ENCODE measurements at regions not wholly inside any gene's neighbourhood (a gene's known extent, or its start where the extent isn't known, plus 50 kb on each side); places are given as distances from the start of the nearest gene placed in this dataset.

DNA sequence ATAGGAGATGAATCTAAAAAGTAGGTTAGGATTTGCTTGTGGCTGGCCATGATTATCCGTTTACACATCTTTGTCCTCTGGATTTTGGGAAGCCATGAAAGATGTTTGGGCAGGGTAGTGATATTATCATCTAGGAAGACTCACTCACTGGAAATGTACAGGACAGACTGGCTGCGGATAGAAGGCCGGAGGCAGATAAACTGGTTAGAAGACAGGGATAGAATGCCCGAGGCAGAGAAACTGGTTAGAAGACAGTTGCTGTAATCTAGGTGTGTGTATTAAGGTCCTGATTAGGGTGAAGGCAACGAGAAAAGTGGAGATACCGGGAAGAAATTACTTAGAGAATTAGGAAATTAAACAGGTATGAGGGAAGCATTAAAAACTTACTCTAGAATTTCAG lies 68.8 kb downstream of the SPRY1 start:
- H3K27me3 ChIP-seq (ENCODE audit: control insufficient read depth, insufficient read depth, low read length), result no peaks in the 10 kb centered on the region
- no peaks in the 10 kb centered on the region for H4K20me1 ChIP-seq (ENCODE audit: control insufficient read depth, extremely low read depth, insufficient read depth, low read length)
- TF ChIP-seq, protein P1, sequence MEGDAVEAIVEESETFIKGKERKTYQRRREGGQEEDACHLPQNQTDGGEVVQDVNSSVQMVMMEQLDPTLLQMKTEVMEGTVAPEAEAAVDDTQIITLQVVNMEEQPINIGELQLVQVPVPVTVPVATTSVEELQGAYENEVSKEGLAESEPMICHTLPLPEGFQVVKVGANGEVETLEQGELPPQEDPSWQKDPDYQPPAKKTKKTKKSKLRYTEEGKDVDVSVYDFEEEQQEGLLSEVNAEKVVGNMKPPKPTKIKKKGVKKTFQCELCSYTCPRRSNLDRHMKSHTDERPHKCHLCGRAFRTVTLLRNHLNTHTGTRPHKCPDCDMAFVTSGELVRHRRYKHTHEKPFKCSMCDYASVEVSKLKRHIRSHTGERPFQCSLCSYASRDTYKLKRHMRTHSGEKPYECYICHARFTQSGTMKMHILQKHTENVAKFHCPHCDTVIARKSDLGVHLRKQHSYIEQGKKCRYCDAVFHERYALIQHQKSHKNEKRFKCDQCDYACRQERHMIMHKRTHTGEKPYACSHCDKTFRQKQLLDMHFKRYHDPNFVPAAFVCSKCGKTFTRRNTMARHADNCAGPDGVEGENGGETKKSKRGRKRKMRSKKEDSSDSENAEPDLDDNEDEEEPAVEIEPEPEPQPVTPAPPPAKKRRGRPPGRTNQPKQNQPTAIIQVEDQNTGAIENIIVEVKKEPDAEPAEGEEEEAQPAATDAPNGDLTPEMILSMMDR (conservative IDR thresholded peaks at IDR 0.05 in 1 of 2, IDR thresholded peaks at IDR 0.05 in 1 of 2; ENCODE audit: low read depth in 1 of 2, low read length in 2 of 2), result no peak
- TF ChIP-seq EZH2 (IDR thresholded peaks at IDR 0.05; ENCODE audit: low read length, missing control alignments), result no peak
- no peak overlapping the region for H3K27ac ChIP-seq (ENCODE audit: insufficient read depth, low read length)
- H3K36me3 ChIP-seq (ENCODE audit: control insufficient read depth, insufficient read depth, low read length), result no peaks in the 10 kb centered on the region
- no peaks in the 10 kb centered on the region for H3K79me2 ChIP-seq (ENCODE audit: control insufficient read depth, insufficient read depth, low read length)
- no peaks in the 10 kb centered on the region for H3K9me3 ChIP-seq (ENCODE audit: control insufficient read depth, insufficient read depth, low read depth, low read length)
- H3K4me2 ChIP-seq (ENCODE audit: extremely low read depth, insufficient read depth, low read length), result no peak overlapping the region
- no peaks in the 10 kb centered on the region for H3K4me1 ChIP-seq (ENCODE audit: control insufficient read depth, extremely low read depth, insufficient read depth, low read length)
- no peak overlapping the region for H2AFZ ChIP-seq (ENCODE audit: low read length)
- DNase-seq (ENCODE audit: low read depth in 2 of 2), result no peak
- H3K4me3 ChIP-seq (replicated peaks in 1 of 4; ENCODE audit: control extremely low read depth in 1 of 4, insufficient read depth in 1 of 4, low read depth in 3 of 4, low read length in 4 of 4), result no peak overlapping the region
- no peak overlapping the region for H3K9ac ChIP-seq (ENCODE audit: insufficient read depth, low read length)

- Histone ChIP-seq H3K4me1 (ENCODE audit: control insufficient read depth, extremely low read depth, insufficient read depth, low read length) (no peaks in the 10 kb centered on the region), H2AFZ (ENCODE audit: low read length) (no peak overlapping the region), H3K4me3 (replicated peaks in 1 of 4; ENCODE audit: control extremely low read depth in 1 of 4, insufficient read depth in 1 of 4, low read depth in 3 of 4, low read length in 4 of 4) (no peak overlapping the region), H3K9ac (ENCODE audit: insufficient read depth, low read length) (no peak overlapping the region), H3K27me3 (ENCODE audit: control insufficient read depth, insufficient read depth, low read length) (no peaks in the 10 kb centered on the region), H3K4me2 (ENCODE audit: extremely low read depth, insufficient read depth, low read length) (no peak overlapping the region), H3K36me3 (ENCODE audit: control insufficient read depth, insufficient read depth, low read length) (no peaks in the 10 kb centered on the region), H3K79me2 (ENCODE audit: control insufficient read depth, insufficient read depth, low read length) (no peaks in the 10 kb centered on the region), H3K27ac (ENCODE audit: insufficient read depth, low read length) (no peak overlapping the region), H4K20me1 (ENCODE audit: control insufficient read depth, extremely low read depth, insufficient read depth, low read length) (no peaks in the 10 kb centered on the region), H3K9me3 (ENCODE audit: control insufficient read depth, insufficient read depth, low read depth, low read length) (no peaks in the 10 kb centered on the region)
- TF ChIP-seq EZH2 (IDR thresholded peaks at IDR 0.05; ENCODE audit: low read length, missing control alignments), result no peak
- TF ChIP-seq, protein P1 (conservative IDR thresholded peaks at IDR 0.05 in 1 of 2, IDR thresholded peaks at IDR 0.05 in 1 of 2; ENCODE audit: low read depth in 1 of 2, low read length in 2 of 2), result no peak
- DNase-seq (ENCODE audit: low read depth in 2 of 2), result no peak
These were observed 69.6 kb downstream of the SPRY1 start for GRCh38 chr4:123466080-123466785.

GRCh38 chr4:123468479-123469031 lies 72.0 kb downstream of the SPRY1 start:
- Histone ChIP-seq H3K27me3 (ENCODE audit: control insufficient read depth, insufficient read depth, low read length) (no peaks in the 10 kb centered on the region), H3K79me2 (ENCODE audit: control insufficient read depth, insufficient read depth, low read length) (no peaks in the 10 kb centered on the region), H3K4me2 (ENCODE audit: extremely low read depth, insufficient read depth, low read length) (no peak overlapping the region), H3K36me3 (ENCODE audit: control insufficient read depth, insufficient read depth, low read length) (no peaks in the 10 kb centered on the region), H3K4me3 (replicated peaks in 1 of 4; ENCODE audit: control extremely low read depth in 1 of 4, insufficient read depth in 1 of 4, low read depth in 3 of 4, low read length in 4 of 4) (no peak overlapping the region), H3K4me1 (ENCODE audit: control insufficient read depth, extremely low read depth, insufficient read depth, low read length) (no peaks in the 10 kb centered on the region), H4K20me1 (ENCODE audit: control insufficient read depth, extremely low read depth, insufficient read depth, low read length) (no peaks in the 10 kb centered on the region), H2AFZ (ENCODE audit: low read length) (no peak overlapping the region), H3K9ac (ENCODE audit: insufficient read depth, low read length) (no peak overlapping the region), H3K9me3 (ENCODE audit: control insufficient read depth, insufficient read depth, low read depth, low read length) (no peaks in the 10 kb centered on the region), H3K27ac (ENCODE audit: insufficient read depth, low read length) (no peak overlapping the region)
- no peak for DNase-seq (ENCODE audit: low read depth in 2 of 2)
- TF ChIP-seq, protein P1 (conservative IDR thresholded peaks at IDR 0.05 in 1 of 2, IDR thresholded peaks at IDR 0.05 in 1 of 2; ENCODE audit: low read depth in 1 of 2, low read length in 2 of 2), result no peak
- no peak for TF ChIP-seq EZH2 (IDR thresholded peaks at IDR 0.05; ENCODE audit: low read length, missing control alignments)

Data from fibroblast of lung (primary cell).